Esophagus muscularis mucosa (tissue), 3 donors: ENCODE measurements at regions not wholly inside any gene's neighbourhood (a gene's known extent, or its start where the extent isn't known, plus 50 kb on each side); places are given as distances from the start of the nearest gene placed in this dataset.

Experiments used
- CTCF ChIP-seq, 3 experiments: fragments of 200-600 bp in 2 of 3; fragments of 450-650 bp in 1 of 3; sonication (generic) in 2 of 3; IDR thresholded peaks; one replicate each; pipeline ENCODE4 v1.5.1; 2017 to 2019; ENCODE audit warnings: antibody characterized with exemption in 3 of 3, mild to moderate bottlenecking in 2 of 3, moderate library complexity in 1 of 3
- POLR2A ChIP-seq: fragments of 450-650 bp; IDR thresholded peaks from one replicate; pipeline ENCODE4 v1.6.1; 2017; ENCODE audit warnings: antibody characterized with exemption, moderate library complexity, mild to moderate bottlenecking, low read depth

GRCh38 chr7:97439637-97440214, 292.2 kb upstream of the TAC1 start:
- TF ChIP-seq CTCF (IDR thresholded peaks at IDR 0.05): no peak
- no peak for TF ChIP-seq POLR2A
